Stimulated activated CD4-positive, alpha-beta T cell treated with anti-CD3 and anti-CD28 coated beads, TNF-alpha, amount 100 ng/mL, for 1 hour (primary cell): ENCODE measurements at regions not wholly inside any gene's neighbourhood (a gene's known extent, or its start where the extent isn't known, plus 50 kb on each side); places are given as distances from the start of the nearest gene placed in this dataset.
"Not testable (repeated sequence)": the region's sequence is repeated elsewhere in the genome, so short reads cannot be mapped to it uniquely, and the experiment has no call there.

Experiments
- DNase-seq, 3 donors: peaks; one replicate each; pipeline ENCODE4 v3.0.0-alpha.2; 2020; ENCODE audit warnings: low read depth in 3 of 3, low spot score in 1 of 3

DNA sequence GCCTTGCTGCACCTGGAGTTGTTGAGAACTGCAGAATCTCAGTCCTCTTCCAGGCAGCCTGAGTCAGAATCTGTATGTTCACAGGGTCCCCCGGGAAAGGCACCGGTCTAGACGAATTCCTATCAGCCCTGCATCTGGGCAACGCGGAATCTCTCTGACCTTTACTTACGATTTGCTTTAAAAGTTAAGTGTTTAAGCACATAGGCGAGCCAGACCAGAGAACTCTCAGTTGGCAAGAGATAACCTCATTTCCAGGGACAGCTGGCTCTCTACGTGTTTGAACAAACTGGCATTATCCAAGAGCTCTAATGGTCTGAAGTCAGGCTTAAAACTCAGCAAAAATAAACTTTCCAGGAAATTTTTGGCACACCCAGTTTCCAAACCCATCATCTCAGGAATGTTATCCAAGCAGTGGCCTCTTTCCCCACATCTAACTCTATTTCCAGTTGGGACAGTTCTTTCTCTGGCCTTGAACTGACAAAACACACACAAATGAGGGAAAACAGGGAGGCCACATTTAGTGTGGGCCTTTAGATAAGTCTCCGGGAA is 53.4 kb downstream of the HES1 start:
- DNase-seq = no peak

DNA sequence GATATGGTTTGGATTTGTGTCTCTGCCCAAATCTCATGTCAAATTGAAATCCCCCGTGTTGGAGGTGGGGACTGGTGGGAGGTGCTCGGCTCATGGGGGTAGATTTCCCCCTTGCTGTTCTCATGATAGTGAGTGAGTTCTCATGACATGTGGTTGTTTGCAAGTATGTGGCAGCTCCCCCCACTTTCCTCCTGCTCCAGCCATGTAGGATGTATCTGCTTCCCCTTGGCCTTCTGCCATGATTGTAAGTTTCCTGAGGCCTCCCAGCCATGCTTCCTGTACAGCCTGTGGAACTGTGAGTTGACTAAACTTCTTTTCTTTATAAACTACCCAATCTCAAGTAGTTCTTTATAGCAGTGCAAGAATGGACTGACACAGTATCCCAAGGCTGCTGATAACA is 55.9 kb downstream of the HES1 start:
- not testable (repeated sequence) for DNase-seq

DNA sequence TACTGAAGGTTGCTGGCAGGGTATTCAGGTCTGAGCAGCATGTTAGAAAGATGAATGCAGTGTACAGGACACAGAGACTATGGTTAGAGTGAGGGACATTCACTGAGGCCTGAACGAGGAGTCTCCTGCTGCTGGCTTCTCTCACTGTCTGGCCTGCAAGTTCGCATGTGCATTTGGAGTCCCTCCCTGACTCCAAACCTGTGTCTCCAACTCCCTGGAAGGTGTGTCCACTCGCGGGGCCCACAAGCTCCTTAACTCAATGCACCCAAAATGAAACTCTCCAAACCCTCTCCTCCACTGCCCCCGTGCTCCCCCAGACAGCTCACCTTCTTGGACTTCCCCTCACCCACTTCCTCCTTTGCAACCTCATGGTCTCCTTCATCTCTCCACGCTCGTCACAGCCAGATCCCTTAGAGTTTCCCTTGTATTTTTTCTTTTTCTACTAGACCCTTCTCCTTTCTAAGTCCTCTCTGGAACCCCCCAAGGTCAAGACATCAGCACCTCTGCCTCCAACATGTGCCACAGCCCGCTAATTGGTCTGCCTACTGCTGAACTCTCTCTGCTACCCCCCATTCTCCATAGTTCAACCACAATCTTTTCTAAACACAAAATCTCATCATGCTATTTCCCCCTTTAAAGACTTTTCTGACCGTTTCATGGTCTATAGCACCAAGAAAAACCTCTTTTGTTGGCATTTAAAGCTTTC is 58.3 kb downstream of the HES1 start:
- no peak for DNase-seq

DNA sequence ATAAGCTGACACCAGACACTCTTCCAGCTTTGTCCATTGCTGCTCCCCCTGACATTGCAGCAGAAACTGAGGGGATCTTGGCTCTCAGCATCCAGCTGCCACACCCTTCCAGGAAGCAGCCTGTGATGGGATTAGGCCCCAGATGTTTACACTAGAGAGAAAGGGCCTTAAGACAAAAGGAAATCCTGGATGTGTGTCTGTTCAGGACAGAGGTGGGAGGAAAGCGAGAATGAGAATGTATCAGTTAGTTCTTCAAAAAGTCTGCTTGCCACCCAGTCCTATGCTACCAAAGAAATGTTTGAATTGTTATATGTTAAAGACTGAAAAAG is 58.8 kb downstream of the HES1 start:
- no peak for DNase-seq

DNA sequence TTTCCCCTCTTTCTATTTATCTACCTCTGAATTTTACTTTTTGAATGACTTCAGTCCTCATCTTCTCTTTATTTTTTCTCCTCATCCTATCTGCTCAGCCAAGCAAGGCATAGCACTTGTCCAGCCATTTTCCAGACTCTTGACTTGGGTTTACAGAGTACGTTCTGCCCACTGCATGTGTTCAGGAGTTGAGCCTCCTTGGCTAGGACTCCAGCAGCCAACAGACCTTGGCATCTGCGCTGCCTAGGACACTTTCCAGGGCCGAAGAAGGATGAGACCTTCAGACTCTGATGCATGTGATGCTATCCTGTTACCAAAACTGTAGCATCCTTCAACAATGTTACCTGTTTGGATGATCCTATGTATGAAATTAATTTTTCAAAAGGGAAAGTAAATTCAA is 59.7 kb downstream of the HES1 start:
- DNase-seq = no peak

DNA sequence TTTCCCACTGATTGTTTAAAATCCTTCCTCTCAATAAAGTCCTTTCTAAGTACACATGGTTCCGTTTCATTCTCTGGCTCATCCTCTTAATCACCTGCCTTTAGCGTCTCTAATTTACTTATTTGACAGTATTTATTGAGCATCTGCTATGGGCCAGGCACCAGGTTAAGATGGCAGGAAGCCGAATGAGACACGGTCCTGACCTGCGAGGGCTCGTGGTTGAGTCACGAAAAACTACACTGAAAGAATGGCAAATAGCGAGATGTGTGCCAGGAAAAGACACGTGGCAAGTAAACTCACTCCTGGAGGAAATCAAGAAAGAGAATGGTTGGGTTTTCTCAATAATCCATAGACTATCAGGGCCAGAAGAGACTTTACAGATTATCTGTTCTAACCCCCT is 60.9 kb downstream of the HES1 start:
- DNase-seq = no peak

DNA sequence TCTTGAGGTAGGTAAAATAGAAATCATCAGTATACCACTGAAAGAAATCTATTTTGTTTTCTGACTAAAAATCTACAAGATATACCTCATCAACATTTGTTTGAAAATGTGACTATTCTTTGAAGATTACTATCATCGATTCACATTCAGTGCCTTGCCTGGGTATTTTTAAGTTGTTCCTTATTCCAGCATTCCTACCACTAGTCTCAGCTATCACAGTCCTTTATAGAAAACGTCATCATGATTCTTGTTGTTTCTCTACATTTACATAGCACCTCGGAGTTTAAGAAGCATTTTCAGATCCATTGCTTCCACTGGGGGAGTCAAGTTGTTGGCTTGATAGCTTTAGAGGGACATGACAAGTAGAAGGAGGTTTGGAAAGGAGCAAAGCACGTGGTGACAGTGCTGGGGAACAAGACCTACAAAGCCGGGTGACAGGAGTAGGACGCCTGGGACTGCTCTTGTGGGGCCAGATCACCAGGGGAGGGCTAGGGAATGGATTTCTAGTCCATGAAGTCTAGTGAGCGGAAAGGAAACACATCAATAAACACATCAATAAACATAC is 61.5 kb downstream of the HES1 start:
- DNase-seq = no peak

DNA sequence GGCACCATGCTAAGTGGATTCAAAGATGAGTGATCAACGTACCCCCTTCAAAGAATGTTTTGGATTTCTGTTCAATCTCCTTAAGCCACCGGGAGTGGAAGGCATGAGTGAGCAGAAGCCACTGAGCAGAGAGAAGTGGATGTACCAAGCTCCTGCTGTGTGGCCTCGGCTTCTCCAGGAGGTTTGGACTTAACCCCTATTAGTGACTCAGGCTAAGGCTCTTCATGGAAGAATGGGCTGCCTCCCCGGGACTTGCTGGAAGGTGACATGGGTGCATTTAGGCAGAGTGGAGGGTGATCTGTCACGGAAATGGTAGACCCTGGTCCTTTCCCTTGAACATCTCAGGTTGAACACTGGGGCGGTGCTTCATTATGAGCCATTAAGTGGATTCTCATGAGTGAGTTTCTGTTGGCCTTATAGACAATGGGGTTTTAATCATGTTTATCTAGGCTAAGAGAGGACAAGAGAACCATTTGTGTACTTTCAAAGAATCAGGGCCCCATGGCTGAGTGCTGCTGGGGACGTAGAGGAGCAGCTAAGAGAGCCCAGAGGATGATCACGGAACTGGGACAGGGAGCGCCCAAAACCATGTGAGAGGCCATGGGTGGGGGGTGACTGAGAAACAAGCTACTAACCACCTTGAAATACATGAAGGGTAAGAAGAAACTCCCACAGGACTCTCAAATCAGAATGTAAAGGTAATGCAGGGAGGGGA is 62.2 kb downstream of the HES1 start:
- DNase-seq = no peak

DNA sequence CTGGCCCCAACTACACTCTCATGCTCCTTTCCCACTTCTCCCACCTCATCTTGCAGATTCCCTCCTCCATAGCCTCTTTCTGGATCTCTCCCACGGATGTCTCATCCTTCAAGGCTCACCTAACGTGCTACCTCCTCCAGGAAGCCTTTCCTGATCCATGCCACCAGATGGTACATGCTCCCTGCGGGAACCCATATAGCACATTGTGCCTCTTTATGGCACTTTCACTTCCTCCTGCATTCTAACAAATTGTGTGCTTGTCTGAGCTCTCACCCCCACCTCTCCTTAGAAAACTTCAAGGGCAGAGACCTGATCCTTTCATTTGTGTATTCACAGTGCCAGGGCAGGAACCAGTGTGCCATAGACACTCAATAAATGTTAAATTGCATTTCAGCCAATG is 63.0 kb downstream of the HES1 start:
- no peak for DNase-seq

DNA sequence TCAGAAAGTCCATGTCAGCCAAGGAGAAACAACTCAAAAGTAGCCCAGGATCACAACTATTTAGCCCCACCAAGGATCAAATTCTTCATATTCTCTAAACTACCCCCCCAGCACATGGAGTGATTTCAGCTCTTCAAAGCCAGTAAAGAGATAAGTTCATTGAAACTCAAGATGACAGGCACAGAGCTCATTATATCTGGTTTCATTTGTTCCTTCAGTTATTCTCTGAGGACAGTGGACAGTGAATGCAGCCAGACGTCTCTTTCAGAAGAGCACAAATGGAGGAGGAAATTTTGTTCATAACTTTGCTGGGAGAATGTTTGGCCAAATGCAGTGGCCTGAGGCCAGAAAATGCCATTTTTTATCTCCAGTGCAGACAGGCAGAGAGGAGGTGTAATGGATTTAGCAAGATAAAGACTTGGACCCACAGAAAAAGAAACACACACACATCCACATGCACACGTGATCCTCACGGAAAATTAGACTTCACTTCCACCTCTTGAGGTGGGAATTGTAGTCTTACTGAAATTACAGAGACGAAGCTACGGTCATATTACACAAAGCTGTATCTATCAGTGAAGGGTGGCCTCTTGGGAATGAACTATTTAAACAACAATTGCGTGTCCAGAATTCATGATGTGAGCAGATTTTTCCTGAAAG is 64.6 kb downstream of the HES1 start:
- DNase-seq = no peak

DNA sequence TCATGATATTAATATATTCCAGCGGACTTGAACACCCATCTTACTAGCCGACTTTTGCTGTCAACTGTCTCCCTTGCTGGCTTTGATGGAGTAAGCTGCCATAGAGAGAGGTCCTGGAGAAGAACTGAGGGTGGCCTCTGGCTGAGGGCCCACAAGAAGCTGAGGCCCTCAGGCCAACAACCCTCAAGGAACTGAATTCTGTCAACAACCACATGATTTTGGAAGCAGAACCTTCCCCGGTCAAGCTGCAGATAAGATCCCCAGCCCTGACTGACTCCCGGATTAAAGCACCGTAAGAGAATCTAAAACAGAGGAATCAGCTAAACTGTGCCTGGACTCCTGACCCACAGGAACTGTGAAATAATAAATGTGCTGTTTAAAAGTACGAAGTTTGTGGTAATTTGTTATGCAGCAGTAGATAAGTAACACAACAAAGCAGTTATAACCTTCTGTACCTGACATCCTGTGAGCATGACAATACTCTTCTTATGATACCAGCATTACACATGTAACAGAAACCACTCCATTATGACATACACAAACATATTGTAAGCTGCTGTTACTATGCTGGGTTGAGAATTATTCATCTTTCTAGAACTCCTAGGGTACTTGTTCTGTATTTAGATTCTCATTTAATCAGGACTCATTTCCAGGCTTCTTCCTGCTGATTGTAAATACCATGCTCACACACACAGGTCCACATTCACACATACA is 66.2 kb downstream of the HES1 start:
- no peak for DNase-seq

DNA sequence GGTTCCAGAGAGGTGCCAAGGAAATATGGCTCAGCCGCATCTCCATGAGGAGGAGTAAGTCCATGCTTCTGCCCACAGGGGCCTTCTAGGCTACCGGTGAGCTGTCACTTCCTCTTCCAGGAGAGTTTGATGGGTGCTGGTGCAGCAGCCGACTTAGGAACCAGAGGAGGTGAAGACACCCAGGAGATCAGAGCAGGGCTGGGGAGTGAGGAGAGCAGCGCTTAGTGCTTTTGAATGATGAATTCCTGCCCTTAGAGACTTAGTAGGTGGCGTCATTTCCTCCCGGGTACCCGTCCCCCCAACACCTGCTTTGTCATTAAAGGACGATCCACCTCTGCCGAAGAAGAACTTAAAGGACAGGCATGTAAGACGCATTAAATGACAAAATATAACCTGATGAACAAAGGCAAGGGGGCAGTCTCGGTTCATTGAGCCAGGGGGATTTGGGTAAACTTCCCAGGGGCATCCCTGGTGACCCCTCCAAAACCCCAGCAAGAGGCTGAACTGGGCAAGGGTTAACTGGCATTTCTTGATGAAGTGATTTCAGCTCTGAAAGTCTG is 67.6 kb downstream of the HES1 start:
- peak in 1 of 3 donors; percentile 5 for DNase-seq

DNA sequence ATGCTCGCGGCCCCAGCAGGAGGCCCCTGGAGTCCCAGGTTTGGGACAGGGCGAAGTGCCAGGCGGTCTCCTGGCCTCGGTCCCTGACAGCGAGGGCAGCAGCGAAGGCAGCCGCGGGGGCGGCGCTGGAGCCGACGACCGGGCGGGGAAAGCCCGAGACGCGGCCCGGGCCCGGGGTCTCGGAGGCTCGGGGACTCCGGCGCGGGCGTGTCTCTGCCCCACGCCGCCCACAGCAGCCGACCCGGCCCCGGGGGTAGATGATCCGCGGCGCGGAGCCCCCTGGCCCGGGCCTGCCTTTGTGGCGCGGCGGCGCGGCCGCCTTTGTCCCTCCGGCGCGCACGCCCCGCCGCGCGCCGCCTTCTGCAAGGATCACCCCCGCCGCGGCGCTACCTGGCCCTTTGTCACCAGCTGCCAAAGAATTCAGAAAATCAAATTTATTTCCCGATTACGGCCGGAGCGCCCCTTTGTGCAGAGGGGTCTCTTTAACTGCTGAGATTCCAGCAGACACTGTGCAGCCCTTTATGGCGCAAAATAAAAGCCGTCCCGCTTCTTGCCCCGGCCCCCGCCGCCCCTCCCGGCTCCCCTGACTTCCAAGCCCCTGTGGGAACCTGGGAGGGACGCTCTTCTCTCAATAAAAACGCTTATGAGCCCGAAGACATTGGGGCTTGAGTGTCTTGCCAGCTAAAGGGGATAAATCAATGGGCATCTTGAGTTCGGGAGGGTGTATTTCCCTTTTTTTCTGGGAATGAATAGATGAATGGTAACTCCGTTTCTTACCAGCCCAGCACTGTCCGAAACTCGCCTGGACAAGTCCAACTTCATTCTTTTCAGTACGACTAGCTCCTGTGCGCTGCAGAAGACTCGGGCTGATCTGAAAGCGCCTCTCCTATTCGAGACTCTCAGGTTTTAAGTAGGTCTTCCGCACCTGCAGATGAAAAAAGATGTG is 68.4 kb downstream of the HES1 start:
- no peak for DNase-seq

DNA sequence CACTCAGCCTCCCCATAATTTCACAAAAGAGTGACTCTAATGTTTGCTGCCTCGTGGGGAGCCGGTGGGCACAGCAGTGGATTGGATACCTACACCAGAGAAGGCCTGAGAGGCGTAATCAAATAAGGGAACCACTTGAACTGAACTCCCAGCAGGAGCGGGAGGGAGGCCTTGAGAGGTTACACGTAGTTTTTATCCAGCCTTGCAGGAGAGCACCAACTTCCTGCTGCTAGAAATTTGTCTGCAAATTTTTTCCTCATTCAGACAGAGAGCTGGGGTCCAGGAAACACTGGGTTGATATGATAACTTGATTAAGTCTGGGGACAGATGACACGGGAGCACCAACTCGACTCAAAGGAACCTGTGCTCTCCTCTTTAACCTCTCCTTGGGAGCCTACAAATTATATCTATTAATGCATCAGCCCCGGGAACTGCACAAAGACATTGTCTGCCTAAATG is 69.8 kb downstream of the HES1 start:
- DNase-seq = peak in 1 of 3 donors; percentile 16

DNA sequence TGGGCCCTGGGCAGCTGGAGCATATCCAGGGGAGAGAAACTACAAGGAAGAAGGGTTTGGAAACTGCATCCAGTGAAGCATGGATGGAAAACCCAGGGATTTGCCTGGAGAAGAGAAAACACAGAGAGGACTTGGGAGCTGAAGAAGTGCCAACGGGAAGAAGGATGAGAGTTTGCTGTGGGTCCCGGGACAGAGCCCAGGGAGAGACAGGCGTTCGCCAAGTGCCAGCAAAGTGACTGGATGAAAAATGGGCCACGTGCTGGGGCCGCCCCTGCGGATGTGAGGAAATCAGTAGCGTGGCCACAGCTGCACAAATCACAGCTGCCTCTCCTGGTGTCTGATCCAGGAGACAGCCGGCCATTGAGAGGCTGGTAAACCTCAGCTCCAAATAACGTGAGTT is 70.4 kb downstream of the HES1 start:
- DNase-seq = no peak

DNA sequence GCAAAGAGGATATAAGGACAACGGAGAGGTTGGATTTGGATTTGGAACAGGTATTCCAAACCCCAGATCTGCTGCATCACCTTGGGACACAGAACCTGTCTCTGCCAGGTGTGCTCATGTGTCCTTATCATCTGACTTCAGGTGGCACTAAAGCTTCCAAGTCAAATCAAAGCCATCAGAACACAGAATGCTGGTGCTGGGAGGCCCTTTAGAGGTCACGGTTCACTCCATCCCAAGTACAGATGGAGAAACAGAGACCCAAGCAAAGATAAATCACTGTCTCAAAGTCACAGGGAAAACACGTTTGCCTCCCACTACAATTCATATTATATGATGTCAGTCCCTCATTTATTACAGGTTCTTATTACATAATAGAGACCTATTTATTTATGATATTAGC is 72.8 kb downstream of the HES1 start:
- no peak for DNase-seq

DNA sequence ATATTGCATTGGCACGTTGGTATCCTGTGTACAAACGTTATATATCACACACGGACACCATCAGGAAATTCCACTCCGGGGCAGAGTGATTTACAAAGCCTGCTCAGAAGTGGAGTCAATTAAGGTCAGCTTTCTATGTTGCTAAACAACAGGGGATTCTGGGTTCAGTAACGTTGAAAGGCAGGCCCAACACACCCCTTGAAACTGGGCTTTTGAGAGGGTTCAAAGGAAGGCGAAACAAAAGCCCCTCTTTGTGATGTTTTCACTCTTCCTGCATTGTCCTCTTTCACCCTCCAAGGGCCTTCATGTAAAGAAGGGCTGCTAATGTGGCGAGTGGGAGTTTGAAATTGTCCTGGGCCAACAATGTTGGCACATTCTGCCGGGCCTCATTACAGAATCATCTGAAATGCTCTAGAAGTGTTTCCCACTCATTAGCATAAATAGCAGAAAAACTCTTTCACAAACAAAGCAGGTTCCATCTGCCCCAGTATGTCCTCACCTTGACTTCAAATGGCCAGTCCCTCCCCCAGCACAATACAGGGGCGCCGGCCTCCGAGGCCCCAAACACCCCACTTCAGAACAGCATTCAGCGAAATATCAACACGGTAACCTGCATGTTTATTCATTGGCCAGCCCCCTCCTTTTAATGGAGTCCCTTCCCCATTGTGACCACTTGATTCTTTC is 76.4 kb downstream of the HES1 start:
- no peak for DNase-seq

DNA sequence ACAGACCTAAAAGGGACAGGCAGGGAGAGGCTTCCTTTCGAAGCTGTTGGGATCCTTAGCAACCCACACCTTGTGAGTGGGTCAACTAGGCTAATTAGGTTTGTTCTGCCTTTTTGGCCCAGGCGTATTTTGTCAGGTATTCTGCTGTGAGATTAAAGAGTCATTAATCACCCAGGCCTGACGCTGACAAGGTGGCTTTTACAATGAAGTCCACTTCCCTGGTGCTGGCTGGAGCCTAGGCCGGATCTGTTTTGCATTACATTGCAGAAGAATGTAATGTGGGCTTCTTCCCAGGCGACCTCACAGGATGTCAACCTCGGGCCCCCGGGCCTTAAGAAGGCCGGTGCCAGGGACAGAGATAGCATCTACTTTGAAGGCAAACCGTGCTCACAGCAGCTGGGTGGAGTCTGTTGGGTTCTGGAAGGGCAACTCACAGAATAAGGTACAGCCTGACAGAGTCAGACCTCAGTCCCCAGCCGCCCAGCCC is 76.9 kb downstream of the HES1 start:
- DNase-seq = no peak

DNA sequence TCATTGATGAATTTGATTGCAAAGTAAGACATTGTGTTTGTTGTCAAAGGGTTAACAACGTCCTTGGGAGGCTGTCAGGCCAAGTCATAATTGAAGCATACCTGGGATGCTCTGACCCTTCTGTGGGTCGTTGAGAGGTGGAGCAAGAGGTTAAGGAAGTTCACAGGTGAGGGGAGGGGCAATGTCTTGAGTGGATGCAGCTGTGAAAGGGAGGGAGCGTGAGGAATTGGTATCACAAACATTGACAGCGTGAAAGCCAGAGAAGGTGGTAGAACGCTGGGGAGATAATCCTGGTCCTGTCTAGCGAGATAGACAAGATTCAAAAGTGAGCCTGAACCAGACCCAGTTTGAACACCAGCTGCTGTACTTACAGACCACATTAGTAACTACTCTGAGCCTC is 79.4 kb downstream of the HES1 start:
- DNase-seq = no peak
